CD4-positive, alpha-beta T cell treated with Interleukin-12 subunit alpha and Interleukin-12 subunit beta, for 1 hour (primary cell): ENCODE measurements at regions not wholly inside any gene's neighbourhood (a gene's known extent, or its start where the extent isn't known, plus 50 kb on each side); places are given as distances from the start of the nearest gene placed in this dataset.

Experiments used
- DNase-seq: peaks from one replicate; pipeline ENCODE4 v3.0.0-alpha.2; 2020

DNA sequence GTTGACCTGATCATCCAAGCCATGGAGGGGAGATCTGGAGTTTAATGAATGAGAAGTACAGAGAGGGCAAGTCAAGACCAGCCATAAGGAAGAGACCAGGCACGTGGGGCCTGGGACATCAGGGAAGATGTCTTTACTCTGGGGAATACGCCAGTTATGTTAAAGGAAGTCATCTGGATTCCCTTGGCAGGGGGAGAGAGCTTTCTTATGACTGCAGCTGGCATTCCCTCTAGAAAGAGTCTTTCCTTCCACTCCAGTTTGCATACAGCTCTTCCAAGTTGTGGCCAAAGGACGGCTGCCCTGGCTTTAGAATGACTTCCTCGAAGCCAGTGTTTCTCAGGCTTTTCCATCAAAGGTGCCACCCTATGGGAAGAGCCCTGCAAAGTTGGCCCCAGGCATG lies 93.6 kb upstream of the AGBL1 start:
- DNase-seq = no peak

DNA sequence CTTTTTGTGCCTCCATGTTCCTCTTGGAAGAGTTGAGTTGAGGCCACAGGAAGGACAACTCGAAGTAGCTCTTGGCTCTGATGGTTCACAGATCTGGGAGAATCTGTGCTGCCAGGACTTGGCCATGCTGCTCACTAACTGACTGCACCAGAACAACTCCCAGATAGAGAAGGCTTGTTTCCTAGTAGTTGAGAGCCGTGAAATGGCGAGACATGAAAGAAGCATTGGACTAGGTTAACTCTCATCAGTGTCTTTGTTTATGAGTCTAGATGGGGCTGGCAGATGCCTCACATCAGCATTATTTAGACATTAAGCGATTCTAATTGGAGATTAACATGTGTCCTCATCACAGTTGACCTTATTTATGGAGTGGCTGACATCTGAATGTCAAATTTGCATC lies 92.9 kb upstream of the AGBL1 start:
- no peak for DNase-seq

DNA sequence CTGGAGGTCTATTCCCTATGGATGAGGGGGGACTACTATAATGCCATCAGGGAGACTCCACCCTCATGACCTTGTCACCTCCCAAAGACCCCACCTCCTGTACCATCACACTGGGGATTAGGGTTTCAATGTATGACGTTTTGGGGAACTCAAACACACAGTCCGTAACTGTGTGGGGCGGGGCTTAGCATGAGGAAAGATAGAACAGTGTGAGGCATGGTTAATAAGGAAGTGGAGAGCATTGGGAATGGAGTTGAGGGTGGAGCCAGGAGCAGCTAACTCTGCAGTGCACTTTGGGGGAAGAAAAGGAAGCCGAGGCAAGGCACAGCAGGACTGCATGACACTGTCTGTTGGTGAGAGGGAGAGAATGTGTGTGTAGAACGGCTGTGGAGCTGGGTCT lies 90.9 kb upstream of the AGBL1 start:
- no peak for DNase-seq

DNA sequence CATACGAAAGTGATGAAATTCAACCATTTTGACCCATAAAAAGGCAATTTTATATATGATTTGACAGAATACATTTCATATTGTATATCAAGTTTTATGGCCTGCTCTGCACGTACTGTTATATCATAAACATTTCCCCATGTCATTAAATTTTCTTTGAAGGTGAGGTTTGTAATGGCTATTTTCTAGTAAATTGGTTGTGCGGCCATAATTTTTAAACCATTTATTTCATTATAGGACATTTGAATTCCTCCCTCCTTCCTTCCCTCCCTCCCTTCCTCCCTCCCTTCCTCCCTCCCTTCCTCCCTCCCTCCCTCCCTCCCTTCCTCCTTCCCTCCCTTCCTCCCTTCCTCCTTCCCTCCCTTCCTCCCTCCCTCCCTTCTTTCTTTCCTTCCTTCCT lies 87.4 kb upstream of the AGBL1 start:
- DNase-seq = no peak

DNA sequence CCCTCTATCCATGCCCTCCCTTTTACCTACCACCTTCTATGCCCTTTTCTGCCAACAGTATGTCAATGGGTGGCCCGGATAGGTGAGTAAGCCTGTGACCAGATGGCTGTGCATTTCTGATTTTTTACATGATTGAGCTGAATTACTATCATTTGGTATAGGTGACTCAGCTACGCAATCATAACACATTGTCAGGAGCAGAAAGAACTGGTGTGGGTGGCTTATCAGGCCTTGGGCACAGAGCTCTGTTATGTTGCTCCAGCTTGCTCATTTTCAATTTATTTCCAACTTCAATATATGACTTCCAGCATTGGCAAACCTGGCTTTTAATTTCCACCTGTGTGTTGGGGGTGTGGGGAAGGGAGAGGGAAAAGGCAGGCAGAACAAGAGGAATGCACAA lies 86.6 kb upstream of the AGBL1 start:
- DNase-seq = no peak

DNA sequence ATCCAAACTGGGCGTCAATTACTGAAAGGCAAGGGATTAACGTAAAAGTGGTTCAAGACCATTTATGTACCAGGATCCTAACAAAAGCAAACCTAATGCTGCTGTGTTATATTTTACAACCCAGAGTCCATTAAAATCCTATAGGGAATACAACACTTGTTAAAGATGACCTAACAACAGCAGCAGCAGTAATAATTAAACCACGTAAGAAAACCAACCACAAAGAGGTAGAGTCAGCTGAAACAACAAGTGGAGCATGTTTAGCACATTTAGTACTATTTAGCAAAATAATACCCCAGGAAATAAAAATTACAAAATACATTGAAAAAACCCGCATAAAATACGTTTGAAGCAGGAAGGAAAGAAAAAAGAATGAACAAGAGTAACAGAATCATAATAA lies 82.1 kb upstream of the AGBL1 start:
- no peak for DNase-seq

DNA sequence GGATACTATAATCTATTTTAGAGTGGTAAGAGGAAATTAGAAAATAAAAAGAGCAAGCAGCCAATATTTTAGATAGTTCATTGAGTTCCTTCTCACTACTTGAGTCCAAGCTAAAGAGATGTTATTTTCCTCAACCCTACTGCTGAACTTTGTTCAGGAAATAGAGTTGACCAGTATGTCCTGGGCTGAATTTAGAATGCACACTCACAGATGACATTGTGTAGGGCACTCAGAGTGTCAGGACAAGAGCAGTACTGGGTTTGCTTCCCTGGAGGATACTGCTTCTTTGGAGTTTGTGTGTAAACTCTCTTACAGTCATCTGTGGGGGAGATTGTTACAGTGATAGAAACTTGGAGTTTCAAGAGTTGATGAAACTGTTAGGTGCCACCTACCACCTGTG lies 80.0 kb upstream of the AGBL1 start:
- no peak for DNase-seq

DNA sequence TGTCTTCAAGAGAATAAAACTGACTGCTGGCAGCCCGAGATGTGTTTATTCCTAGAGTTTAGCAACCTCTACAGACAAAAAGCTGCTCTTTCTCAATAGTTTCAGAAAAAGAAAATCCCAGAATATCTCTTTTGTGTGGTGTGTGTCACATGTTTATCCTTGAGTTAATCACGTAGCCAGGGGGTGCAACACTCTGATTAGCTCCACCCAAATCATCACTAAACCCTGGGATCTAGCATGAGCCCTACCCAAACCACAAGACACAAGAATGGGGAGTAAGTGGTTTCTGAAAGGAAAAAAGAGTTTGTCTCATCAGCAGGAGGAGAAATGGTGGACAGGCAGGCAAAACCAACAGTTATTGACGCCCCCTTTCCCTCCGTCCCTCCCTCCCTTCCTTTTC lies 78.5 kb upstream of the AGBL1 start:
- no peak for DNase-seq

DNA sequence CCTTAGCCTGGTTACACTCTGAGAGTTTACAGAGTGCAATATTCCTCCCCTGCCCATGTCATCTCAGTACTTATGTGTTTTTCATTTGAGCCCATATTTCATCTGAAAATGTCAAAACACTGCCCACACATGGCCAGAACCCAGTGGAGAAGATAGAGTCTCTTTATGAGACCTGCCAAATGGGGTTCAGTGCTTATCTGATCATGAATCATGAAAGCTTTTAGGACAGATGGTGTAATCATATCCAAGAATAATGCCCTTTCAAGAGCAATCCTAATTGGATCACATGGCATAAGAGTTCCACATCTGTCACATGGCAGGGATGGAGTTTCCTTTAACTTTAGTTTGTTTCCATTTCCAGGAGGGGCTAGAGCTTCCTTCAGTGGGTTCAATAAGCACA lies 77.2 kb upstream of the AGBL1 start:
- no peak for DNase-seq

DNA sequence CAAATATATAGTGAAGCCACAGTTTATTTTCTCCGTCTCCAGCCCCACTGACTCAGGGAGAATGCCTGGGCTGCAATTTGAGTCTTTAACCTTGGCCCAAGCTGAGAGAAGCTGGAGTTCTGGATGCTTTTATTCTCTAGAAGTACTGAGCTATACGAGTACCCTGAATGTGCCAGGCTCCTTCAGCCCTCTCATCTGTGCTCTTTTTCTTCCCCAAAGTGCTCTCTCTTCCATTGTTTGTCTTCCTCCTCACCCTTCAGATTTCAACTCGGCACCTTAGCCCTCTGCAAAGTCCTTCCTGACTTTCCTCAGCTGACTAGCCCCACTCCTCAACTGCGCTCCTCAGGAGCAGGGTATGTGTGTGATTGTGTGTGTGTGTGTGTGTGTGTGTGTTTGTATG lies 75.6 kb upstream of the AGBL1 start:
- no peak for DNase-seq

DNA sequence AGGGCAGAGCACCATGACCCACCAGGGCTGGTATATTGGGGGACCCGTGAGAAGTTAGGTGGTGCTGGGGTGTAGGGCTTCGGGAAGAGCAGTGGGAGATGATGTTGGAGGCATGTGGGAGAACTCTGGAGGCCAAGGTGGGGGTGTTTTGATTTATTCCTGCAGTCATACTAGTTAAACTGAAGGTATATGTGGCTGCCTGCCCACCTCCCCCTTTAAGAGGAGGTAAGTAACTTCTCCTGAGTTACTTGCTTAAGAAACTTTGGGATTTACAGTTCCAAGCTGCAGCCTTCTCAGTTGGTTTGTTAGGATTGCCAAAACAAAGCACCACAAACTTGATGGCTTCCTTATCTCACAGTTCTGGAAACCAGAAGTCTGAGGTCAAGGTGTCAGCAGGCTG lies 73.1 kb upstream of the AGBL1 start:
- no peak for DNase-seq

DNA sequence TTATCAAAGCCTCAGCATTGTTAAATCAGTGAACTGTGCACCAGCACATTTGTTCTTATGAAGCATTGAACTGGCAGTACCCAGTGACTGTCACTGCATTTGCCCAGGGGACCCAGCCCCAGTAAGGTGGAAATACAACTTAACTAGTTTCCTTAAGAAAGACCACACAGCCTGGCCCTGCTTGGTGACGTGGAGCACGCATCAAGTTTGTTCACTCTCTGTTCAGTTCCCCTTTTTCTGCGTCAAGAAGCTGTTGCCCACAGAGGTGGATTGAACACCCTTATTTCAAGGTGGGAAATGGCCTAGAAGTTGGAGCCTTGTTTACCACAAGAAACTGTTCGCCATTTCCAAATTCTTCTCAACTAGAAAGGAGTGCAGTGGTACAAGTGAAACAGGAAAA lies 69.9 kb upstream of the AGBL1 start:
- DNase-seq = no peak

DNA sequence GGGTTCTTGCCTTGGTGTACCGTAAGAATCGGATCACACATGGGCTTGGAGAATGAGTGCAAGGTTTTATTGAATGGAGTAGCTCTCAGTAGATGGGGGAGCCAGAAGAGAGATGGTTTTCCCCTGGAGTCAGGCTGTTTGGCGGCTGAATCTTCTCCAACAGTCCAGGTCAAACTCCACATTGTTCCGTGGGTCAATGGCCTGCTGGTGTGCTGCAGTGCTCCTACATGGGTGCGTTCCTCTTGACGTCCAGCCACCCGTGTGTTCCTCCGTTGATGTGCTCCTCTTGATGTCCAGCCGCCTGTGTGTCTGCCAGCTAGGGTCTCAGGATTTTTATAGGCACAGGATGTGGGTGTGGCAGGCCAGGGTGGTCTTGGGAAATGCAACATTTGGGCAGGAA lies 69.3 kb upstream of the AGBL1 start:
- no peak for DNase-seq

DNA sequence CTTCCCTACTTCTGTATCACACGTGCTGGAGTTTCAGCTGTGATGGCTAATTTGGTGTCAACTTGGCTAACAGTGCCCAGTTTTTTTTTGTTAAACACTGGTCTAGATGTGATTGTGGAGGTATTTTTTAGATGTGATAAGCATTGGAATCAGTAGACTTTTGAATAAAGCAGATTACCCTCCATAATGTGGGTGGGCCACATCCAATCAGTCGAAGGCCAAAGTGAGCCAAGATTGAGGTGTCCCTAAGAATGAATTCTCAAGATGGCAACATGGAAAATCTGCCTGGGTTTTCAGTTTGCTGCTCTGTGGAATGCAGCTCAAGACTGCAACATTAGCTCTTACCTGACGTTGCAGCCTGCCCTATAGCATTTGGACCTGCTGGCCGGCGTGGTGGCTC lies 68.8 kb upstream of the AGBL1 start:
- DNase-seq = no peak

DNA sequence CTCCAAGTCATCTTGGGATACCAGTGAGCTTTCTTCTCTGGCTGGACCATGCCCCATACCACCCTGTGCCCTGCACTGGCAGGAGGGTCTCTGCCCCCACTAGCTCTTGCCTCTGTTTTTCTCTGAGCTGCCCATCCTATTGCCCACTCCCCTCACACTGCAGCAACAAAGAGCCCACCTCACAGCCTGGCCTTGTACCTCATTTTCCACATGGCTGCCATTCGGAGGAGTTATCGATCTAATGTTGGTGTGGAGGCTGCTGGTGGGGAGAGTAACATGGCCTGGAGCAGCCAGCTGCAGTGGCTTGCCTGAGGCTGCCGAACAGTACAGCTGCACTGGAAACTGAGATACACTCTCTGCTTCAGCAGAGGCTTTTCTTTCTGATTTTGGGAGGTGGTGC lies 65.7 kb upstream of the AGBL1 start:
- no peak for DNase-seq

DNA sequence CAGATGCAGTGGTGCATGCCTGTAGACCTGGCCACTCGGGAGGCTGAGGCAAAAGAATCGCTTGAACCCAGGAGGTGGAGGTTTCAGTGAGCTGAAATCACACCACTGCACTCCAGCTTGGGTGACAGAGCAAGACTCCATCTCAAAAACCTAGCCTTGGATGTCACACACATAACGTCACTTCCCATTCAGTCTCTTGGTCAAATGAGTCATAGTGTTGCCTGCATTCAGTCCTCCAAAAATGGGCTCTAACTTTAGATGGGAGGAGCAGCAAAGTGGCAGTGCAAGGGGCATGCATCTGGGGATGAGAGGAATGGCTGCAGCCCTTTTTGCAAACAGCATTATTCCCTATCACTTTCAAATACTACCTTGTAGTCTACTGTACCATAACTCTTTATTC lies 62.9 kb upstream of the AGBL1 start:
- no peak for DNase-seq

DNA sequence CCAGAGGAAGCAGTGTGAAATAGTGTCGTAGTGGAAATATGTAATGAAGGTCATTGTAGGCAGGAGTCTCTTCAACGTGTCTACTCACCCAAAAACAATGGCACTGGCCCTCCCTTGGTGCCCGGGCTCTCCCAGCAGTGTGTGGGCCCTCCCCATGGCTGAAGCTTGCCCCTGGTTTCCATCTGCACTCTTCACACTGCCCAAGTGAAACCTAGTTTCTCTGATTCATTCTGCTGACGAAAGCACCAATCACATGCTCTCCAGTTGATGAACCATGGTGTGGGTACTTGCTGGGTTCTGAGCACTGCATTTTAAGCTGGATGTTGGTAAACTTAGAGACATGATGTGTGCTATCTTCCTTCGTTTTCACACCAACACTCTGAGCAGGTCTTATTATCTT lies 61.0 kb upstream of the AGBL1 start:
- DNase-seq = no peak

DNA sequence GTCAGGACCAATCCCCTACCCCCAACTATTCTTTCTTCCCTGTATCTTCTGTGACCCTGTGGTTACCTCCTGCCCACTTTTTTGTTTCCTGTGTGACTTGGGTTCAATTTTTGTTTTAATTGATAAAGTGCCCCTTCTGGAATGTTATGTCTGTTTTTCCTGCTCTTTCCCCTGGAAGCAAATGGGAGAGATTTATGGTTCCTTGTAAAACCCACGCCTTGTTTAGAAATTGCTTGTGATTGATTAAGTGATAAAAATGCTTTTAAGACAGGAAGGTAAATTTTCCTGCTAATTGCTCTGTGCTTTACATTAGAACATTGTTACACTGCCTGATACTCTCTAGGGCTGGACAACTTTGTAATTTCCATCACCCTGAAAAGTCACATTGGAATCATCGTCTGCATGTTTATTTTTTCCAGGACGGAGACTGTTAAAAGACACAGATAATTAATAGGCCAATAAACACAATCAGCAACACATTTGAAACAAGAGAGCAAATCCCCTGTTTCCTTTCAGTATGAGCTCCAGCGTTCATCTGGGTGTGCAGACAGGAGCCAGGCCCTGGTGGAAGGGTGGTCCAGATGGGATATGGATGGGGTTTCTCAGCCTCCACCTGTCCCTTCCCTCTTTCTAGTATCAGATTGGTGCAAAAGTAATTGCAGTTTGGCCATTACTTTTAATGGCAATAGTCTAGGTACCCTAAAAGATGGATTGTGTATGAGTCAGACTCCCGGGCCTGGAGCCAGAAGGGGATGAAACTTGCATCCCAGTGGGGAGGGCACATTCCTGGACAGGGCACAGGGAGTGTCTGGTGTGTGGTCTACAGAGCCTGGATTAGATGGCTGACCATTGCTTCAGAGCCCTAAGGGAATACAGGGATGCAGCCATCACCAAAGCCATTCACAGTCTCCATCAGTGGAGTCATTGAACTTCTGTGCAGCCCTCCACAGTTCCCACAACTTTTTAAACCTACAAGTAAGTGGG lies 58.1 kb upstream of the AGBL1 start:
- DNase-seq = no peak

DNA sequence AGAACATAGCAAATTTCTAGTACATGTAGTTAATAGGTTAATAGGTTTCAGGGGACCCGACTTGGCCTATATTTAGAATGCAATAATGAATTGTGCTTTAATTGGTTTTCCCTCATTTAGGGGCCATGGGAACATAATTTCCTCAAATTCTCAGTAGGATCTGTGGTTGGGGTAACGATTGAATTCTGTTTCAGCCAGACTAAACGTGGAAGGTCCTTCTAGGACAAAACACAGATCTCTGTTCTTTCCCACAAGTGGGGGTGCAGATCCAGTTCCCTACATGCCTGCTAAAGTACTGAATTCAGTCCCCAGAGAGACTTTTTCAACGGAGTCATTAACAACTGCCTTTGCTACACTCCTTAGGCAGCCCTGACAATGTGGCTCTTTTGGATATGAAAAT lies 50.7 kb upstream of the AGBL1 start:
- DNase-seq = no peak
